Lung (tissue), 11 donors: ENCODE measurements at regions not wholly inside any gene's neighbourhood (a gene's known extent, or its start where the extent isn't known, plus 50 kb on each side); places are given as distances from the start of the nearest gene placed in this dataset.

ENCODE experiments used
- ATAC-seq: fragments of 200-7000 bp; cut with Tn5 transposase; one replicate; pipeline ENCODE4 v1.9.1; 2020; ENCODE audit warnings: moderate number of reproducible peaks; ENCODE audit not compliant: insufficient read depth, low FRiP score
- DNase-seq, 3 donors: peaks; one replicate each; pipeline ENCODE4 v3.0.0-alpha.2; 2013 to 2017
- H3K27ac ChIP-seq, 2 donors: one replicate each; pipeline ENCODE4 v1.5.1; 2013; ENCODE audit warnings: mild to moderate bottlenecking in 2 of 2, moderate library complexity in 2 of 2, control low read depth in 1 of 2, inconsistent platforms in 1 of 2, low read depth in 1 of 2, low read length in 1 of 2
- H3K27me3 ChIP-seq, 3 donors: one replicate each; pipeline ENCODE4 v1.5.1; 2013; ENCODE audit warnings: low read length in 2 of 3; ENCODE audit not compliant: control insufficient read depth in 3 of 3, insufficient read depth in 3 of 3
- H3K36me3 ChIP-seq, 4 donors: one replicate each; pipeline ENCODE4 v1.5.1; 2013; ENCODE audit warnings: low read length in 4 of 4, mild to moderate bottlenecking in 1 of 4, moderate library complexity in 1 of 4; ENCODE audit not compliant: control insufficient read depth in 4 of 4, insufficient read depth in 4 of 4
- H3K4me1 ChIP-seq, 5 donors: one replicate each; pipeline ENCODE4 v1.5.1; 2013; ENCODE audit warnings: low read length in 5 of 5, mild to moderate bottlenecking in 2 of 5, moderate library complexity in 1 of 5; ENCODE audit not compliant: control insufficient read depth in 5 of 5, insufficient read depth in 5 of 5
- H3K4me3 ChIP-seq: one replicate; pipeline ENCODE4 v1.5.1; 2013; ENCODE audit warnings: mild to moderate bottlenecking, control low read depth, moderate library complexity
- H3K9ac ChIP-seq, 2 donors: one replicate each; pipeline ENCODE4 v1.5.1; 2013; ENCODE audit warnings: low read length in 2 of 2, control low read depth in 1 of 2; ENCODE audit not compliant: insufficient read depth in 1 of 2
- H3K9me3 ChIP-seq, 4 donors: one replicate each; pipeline ENCODE4 v1.5.1; 2013; ENCODE audit warnings: low read length in 3 of 4, mild to moderate bottlenecking in 1 of 4, moderate library complexity in 1 of 4; ENCODE audit not compliant: control insufficient read depth in 4 of 4, insufficient read depth in 3 of 4
- WGBS, 2 donors: extraction: QIAGEN DNeasy Blood & Tissue Kit; methylation state at CpG; one replicate each; pipeline ENCODE4 v1.1.7; 2013; 5-methylcytosine and 5-hydroxymethylcytosine counted together
- TF ChIP-seq, protein P1 (sequence below): IDR thresholded peaks from 2 replicates; pipeline ENCODE4 v1.5.1; 2012; ENCODE audit warnings: mild to moderate bottlenecking; ENCODE audit errors: control extremely low read depth, extremely low read depth
- donor health status: control.
- donor health status: control.
- donor health status: Bipolar disorder and iron deficiency.
- donor health status: healthy.
- donor health status: DM: yes; HTN: yes; CAD: no.

DNA sequence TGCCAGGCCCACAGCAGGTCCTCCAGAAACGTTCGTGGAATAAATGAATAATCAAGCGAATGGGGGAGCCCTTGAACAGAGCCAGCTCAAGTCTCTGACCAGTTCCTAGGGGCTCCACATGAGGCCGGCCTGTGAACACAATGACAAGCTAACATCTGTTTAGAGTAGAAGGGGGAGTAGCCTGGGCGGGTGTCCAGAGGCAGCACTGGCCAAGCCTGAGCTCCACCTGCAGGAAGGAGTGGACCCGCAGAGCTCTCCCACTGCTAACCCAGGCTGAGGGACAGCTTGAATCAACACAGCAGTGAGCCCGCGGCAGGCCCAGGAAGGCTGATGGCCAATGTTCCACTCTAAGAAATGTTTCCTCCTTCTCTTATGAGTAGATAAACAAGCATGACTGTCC lies 234.8 kb upstream of the RAB6C start:
- TF ChIP-seq, protein P1, sequence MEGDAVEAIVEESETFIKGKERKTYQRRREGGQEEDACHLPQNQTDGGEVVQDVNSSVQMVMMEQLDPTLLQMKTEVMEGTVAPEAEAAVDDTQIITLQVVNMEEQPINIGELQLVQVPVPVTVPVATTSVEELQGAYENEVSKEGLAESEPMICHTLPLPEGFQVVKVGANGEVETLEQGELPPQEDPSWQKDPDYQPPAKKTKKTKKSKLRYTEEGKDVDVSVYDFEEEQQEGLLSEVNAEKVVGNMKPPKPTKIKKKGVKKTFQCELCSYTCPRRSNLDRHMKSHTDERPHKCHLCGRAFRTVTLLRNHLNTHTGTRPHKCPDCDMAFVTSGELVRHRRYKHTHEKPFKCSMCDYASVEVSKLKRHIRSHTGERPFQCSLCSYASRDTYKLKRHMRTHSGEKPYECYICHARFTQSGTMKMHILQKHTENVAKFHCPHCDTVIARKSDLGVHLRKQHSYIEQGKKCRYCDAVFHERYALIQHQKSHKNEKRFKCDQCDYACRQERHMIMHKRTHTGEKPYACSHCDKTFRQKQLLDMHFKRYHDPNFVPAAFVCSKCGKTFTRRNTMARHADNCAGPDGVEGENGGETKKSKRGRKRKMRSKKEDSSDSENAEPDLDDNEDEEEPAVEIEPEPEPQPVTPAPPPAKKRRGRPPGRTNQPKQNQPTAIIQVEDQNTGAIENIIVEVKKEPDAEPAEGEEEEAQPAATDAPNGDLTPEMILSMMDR, result no peak
- DNase-seq, result peak in 2 of 3 donors; percentile 6 to 35

GRCh38 chr2:129747500-129748125 lies 231.9 kb upstream of the RAB6C start:
- Histone ChIP-seq H3K9ac (no peak overlapping the region), H3K36me3 (no peaks in the 10 kb centered on the region), H3K27me3 (no peaks in the 10 kb centered on the region), H3K4me3 (no peak overlapping the region), H3K9me3 (no peaks in the 10 kb centered on the region), H3K4me1 (no peaks in the 10 kb centered on the region), H3K27ac (no peak overlapping the region)
- TF ChIP-seq, protein P1, result no peak
- ATAC-seq (no peak), DNase-seq (peak in 2 of 3 donors; percentile 7 to 35)
- WGBS, 2 donors, result 91 to 93% methylated on average over 6 of the region's 6 CpGs

More for the DNA sequence above, 234.8 kb upstream of the RAB6C start:
- Histone ChIP-seq H3K27ac (no peak overlapping the region), H3K4me3 (no peak overlapping the region), H3K9me3 (peaks cover 0 to 2% (median 0%) of the 10 kb centered on the region in 4 donors), H3K4me1 (no peaks in the 10 kb centered on the region), H3K9ac (no peak overlapping the region), H3K36me3 (no peaks in the 10 kb centered on the region), H3K27me3 (no peaks in the 10 kb centered on the region)
- 67 to 76% methylated on average over 8 of the region's 8 CpGs for WGBS, 2 donors
- ATAC-seq, result no peak

DNA sequence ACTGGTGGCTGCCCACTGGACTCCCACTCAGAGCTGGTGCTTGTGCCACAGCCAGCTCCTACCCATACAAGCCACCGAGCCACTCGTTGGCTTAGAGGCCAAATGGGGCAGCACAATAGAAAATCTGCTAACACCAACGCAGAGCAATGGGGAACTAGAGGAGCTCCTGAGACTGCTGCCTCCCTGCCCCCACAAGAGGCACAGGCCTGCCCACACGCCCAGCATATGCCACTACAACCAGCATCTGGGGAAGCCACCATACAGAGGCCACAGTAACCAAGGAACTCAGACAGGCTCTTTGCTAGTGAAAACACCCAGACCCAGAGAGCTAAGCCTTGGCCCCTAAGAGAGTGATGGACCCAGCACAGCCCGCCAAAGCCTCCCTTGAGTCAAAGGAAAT lies 231.2 kb upstream of the RAB6C start:
- DNase-seq, result no peak
- Histone ChIP-seq H3K36me3 (no peaks in the 10 kb centered on the region), H3K4me1 (no peaks in the 10 kb centered on the region), H3K9me3 (no peaks in the 10 kb centered on the region), H3K27ac (no peak overlapping the region), H3K9ac (no peak overlapping the region), H3K4me3 (no peak overlapping the region), H3K27me3 (no peaks in the 10 kb centered on the region)
- TF ChIP-seq, protein P1, result no peak
- 58 to 65% methylated on average over 5 of the region's 5 CpGs for WGBS, 2 donors
- ATAC-seq, result no peak

DNA sequence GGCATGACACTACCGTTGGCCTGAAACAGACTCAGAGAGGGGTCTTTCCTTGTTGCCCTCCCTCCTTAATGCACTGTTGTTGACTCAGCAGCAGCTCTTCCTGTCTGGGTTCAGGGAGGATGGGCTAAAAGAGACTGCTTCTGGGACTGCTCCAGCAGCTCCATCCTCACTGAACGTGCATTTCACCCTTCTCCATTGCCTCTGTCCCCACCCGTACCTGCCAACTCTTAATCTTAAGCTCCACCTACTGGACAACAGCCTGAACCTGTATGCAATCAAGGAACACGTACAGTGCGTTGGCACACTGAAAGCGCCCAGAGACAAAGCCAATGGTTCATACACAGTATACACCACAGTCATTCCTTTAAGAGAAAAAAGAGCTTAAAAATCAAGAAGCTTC lies 230.8 kb upstream of the RAB6C start:
- Histone ChIP-seq H3K9ac (no peak overlapping the region), H3K36me3 (no peaks in the 10 kb centered on the region), H3K27ac (no peak overlapping the region), H3K9me3 (no peaks in the 10 kb centered on the region), H3K4me1 (no peaks in the 10 kb centered on the region), H3K4me3 (no peak overlapping the region), H3K27me3 (no peaks in the 10 kb centered on the region)
- TF ChIP-seq, protein P1, result no peak
- DNase-seq (peak in 2 of 3 donors; percentile 1 to 46), ATAC-seq (no peak)
- 33 to 34% methylated on average over 6 of the region's 6 CpGs for WGBS, 2 donors
